ENCODE measurements at regions not wholly inside any gene's neighbourhood (a gene's known extent, or its start where the extent isn't known, plus 50 kb on each side); places are given as distances from the start of the nearest gene placed in this dataset.

DNA sequence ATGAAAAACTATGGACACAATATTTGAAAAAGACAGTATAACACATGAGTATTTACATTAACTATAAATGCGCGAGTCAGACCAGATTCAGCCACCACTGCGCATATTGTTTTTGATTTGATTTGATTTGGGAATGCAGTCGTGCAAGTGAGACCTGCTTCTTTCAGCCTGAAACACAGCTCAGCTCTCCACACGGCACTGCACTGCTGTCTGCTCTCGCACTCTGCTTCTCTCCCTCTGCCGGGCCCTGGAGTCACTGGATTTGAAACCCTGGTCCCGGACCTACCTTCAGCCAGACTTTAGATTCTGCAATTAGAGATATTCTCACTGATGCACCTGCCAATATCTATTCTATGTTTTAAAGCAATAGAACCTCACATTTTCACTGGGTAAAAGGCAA is 143.9 kb upstream of the TMEM132C start:
- TF ChIP-seq, protein P1, sequence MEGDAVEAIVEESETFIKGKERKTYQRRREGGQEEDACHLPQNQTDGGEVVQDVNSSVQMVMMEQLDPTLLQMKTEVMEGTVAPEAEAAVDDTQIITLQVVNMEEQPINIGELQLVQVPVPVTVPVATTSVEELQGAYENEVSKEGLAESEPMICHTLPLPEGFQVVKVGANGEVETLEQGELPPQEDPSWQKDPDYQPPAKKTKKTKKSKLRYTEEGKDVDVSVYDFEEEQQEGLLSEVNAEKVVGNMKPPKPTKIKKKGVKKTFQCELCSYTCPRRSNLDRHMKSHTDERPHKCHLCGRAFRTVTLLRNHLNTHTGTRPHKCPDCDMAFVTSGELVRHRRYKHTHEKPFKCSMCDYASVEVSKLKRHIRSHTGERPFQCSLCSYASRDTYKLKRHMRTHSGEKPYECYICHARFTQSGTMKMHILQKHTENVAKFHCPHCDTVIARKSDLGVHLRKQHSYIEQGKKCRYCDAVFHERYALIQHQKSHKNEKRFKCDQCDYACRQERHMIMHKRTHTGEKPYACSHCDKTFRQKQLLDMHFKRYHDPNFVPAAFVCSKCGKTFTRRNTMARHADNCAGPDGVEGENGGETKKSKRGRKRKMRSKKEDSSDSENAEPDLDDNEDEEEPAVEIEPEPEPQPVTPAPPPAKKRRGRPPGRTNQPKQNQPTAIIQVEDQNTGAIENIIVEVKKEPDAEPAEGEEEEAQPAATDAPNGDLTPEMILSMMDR (conservative IDR thresholded peaks at IDR 0.05; ENCODE audit: low read length), result no peak
- TF ChIP-seq EZH2phosphoT487 (IDR thresholded peaks at IDR 0.05; ENCODE audit: borderline replicate concordance, low read depth, low read length), result no peak
